Peyer's patch (tissue), 4 donors: ENCODE measurements at regions not wholly inside any gene's neighbourhood (a gene's known extent, or its start where the extent isn't known, plus 50 kb on each side); places are given as distances from the start of the nearest gene placed in this dataset.

Source experiments
- DNase-seq, 3 donors: peaks; one replicate each; pipeline ENCODE4 v3.0.0-alpha.2; 2017 to 2019
- H3K27ac ChIP-seq, 4 donors: fragments of 200-600 bp; sonication (generic); one replicate each; pipeline ENCODE4 v1.5.1; 2016 to 2019
- H3K27me3 ChIP-seq, 2 donors: fragments of 200-600 bp; sonication (generic); one replicate each; pipeline ENCODE4 v1.5.1; 2019
- H3K36me3 ChIP-seq, 3 donors: fragments of 200-600 bp; sonication (generic); one replicate each; pipeline ENCODE4 v1.5.1; 2016 to 2019
- H3K4me1 ChIP-seq, 4 donors: fragments of 200-600 bp; sonication (generic); one replicate each; pipeline ENCODE4 v1.5.1; 2016 to 2019
- H3K4me3 ChIP-seq, 4 donors: fragments of 200-600 bp; sonication (generic); 1 replicate in 3 of 4; 2 replicates in 1 of 4; pipeline ENCODE4 v1.5.1; 2016 to 2019; ENCODE audit warnings: mild to moderate bottlenecking in 1 of 4
- H3K9me3 ChIP-seq, 4 donors: fragments of 200-600 bp; sonication (generic); one replicate each; pipeline ENCODE4 v1.5.1; 2016 to 2019; ENCODE audit warnings: mild to moderate bottlenecking in 1 of 4
- CTCF ChIP-seq, 6 experiments: fragments of 450-650 bp in 4 of 6; fragments of 200-600 bp in 2 of 6; sonication (generic) in 1 of 6; IDR thresholded peaks; one replicate each; pipeline ENCODE4 v1.5.1; 2017 to 2019; ENCODE audit warnings: antibody characterized with exemption in 6 of 6, mild to moderate bottlenecking in 3 of 6, moderate library complexity in 1 of 6
- POLR2A ChIP-seq, 2 donors: fragments of 450-650 bp; IDR thresholded peaks; one replicate each; pipeline ENCODE4 v1.5.1; 2017; ENCODE audit warnings: antibody characterized with exemption in 2 of 2, mild to moderate bottlenecking in 2 of 2, moderate library complexity in 2 of 2

- TF ChIP-seq CTCF (IDR thresholded peaks at IDR 0.05): no peak
- no peak for TF ChIP-seq POLR2A (IDR thresholded peaks at IDR 0.05)
- Histone ChIP-seq H3K27ac (no peak overlapping the region), H3K4me3 (no peak overlapping the region), H3K4me1 (no peaks in the 10 kb centered on the region), H3K36me3 (no peaks in the 10 kb centered on the region), H3K9me3 (no peaks in the 10 kb centered on the region), H3K27me3 (no peaks in the 10 kb centered on the region)
- DNase-seq: no peak
Observed at GRCh38 chr14:27242874-27243273, 645.0 kb upstream of the NOVA1 start.

DNA sequence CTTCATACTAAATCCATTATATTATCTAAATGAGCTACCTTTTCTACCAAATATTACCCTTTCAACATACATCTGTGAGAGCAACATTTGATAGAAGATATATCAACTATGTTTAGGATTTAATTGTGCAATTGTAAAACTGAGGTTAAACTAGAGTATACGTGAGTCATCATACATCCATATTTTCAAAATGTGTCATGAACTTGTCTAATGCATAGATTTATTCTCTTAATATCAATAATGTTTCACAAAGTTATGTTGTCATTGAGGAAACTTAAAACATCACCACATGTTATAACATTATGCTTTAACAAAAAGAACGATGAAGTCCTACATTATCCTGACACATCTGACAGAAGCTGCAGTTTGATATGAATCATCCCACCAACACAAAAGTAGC, 645.5 kb upstream of the NOVA1 start:
- H3K27me3 ChIP-seq: no peaks in the 10 kb centered on the region
- no peaks in the 10 kb centered on the region for H3K9me3 ChIP-seq
- TF ChIP-seq POLR2A (IDR thresholded peaks at IDR 0.05) (no peak), CTCF (IDR thresholded peaks at IDR 0.05) (no peak)

GRCh38 chr14:27245947-27246346, 648.1 kb upstream of the NOVA1 start:
- H3K36me3 ChIP-seq: no peaks in the 10 kb centered on the region
- TF ChIP-seq POLR2A (IDR thresholded peaks at IDR 0.05): no peak
- no peak for TF ChIP-seq CTCF (IDR thresholded peaks at IDR 0.05)

More for the DNA sequence above, 645.5 kb upstream of the NOVA1 start:
- H3K36me3 ChIP-seq: no peaks in the 10 kb centered on the region
- no peak for DNase-seq
- no peak overlapping the region for H3K4me3 ChIP-seq
- H3K4me1 ChIP-seq: no peaks in the 10 kb centered on the region
- H3K27ac ChIP-seq: no peak overlapping the region

GRCh38 chr14:27253966-27254365, 656.1 kb upstream of the NOVA1 start:
- Histone ChIP-seq H3K27ac (no peak overlapping the region), H3K4me1 (no peaks in the 10 kb centered on the region), H3K36me3 (no peaks in the 10 kb centered on the region), H3K4me3 (no peak overlapping the region), H3K27me3 (no peaks in the 10 kb centered on the region), H3K9me3 (no peaks in the 10 kb centered on the region)
- DNase-seq: no peak
- TF ChIP-seq CTCF (IDR thresholded peaks at IDR 0.05): no peak
- TF ChIP-seq POLR2A (IDR thresholded peaks at IDR 0.05): no peak

More at GRCh38 chr14:27245947-27246346, 648.1 kb upstream of the NOVA1 start:
- no peak for DNase-seq
- Histone ChIP-seq H3K9me3 (no peaks in the 10 kb centered on the region), H3K4me3 (no peak overlapping the region), H3K27me3 (no peaks in the 10 kb centered on the region), H3K4me1 (no peaks in the 10 kb centered on the region), H3K27ac (no peak overlapping the region)

DNA sequence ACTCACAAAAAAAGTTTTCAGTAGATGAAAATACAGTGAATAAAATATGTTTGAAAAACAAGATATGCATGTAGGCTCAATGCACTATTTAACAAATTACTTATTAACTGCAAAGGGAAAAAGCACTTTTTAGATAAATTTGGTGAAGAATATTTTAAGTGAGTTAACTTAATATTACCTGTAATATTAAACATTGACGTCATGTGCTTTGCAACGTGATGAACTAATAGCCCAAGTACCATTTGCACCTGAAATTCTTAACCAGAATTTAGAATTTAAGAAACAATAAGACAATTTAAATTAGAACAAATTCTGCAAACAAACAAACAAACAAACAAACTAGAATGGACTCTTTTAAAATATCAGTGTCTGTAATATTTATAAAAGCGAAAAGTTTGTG, 659.0 kb upstream of the NOVA1 start:
- Histone ChIP-seq H3K4me3 (no peak overlapping the region), H3K4me1 (no peaks in the 10 kb centered on the region), H3K9me3 (no peaks in the 10 kb centered on the region), H3K36me3 (no peaks in the 10 kb centered on the region), H3K27ac (no peak overlapping the region), H3K27me3 (no peaks in the 10 kb centered on the region)
- DNase-seq: no peak
- TF ChIP-seq POLR2A (IDR thresholded peaks at IDR 0.05) (no peak), CTCF (IDR thresholded peaks at IDR 0.05) (no peak)

GRCh38 chr14:27267876-27268275, 670.0 kb upstream of the NOVA1 start:
- no peak for DNase-seq
- TF ChIP-seq POLR2A (IDR thresholded peaks at IDR 0.05) (no peak), CTCF (IDR thresholded peaks at IDR 0.05) (no peak)

More at GRCh38 chr14:27267876-27268275, 670.0 kb upstream of the NOVA1 start:
- H3K4me3 ChIP-seq: no peak overlapping the region
- no peaks in the 10 kb centered on the region for H3K36me3 ChIP-seq
- H3K4me1 ChIP-seq: no peaks in the 10 kb centered on the region
- H3K9me3 ChIP-seq: no peaks in the 10 kb centered on the region
- H3K27me3 ChIP-seq: no peaks in the 10 kb centered on the region
- no peak overlapping the region for H3K27ac ChIP-seq
